Naive thymus-derived CD8-positive, alpha-beta T cell (primary cell): ENCODE measurements at regions not wholly inside any gene's neighbourhood (a gene's known extent, or its start where the extent isn't known, plus 50 kb on each side); places are given as distances from the start of the nearest gene placed in this dataset.

ENCODE experiments used
- ATAC-seq, 2 donors: fragments of 150-1000 bp; cut with Tn5 transposase in 1 of 2; sonication (Bioruptor Pico), chemical (Tn5 transposase) in 1 of 2; 1 replicate in 1 of 2; 2 replicates in 1 of 2; pipeline ENCODE4 v1.10.0; 2021; ENCODE audit warnings: mild to moderate bottlenecking in 2 of 2, moderate library complexity in 2 of 2
- POLR2A ChIA-PET: fragments of 350-600 bp; sonication (Branson Sonifier 250); formaldehyde crosslinking; loops from one replicate; lab custom pipeline; 2021; ENCODE audit warnings: antibody characterized with exemption; lab: Charles Lee
- DNase-seq, 10 donors: peaks; one replicate each; pipeline versions ENCODE4 v3.0.0 to v3.0.0-alpha.2; 2020 to 2022
- H3K27ac Mint-ChIP-seq, 10 donors: one replicate each; pipeline ENCODE4 v1.8.0; 2020 to 2022; ENCODE audit warnings: mild to moderate bottlenecking in 10 of 10, mixed read lengths in 10 of 10, moderate library complexity in 4 of 10, inconsistent platforms in 1 of 10
- H3K27me3 Mint-ChIP-seq, 5 donors: one replicate each; pipeline ENCODE4 v1.8.0; 2021 to 2022; ENCODE audit warnings: mixed read lengths in 5 of 5
- H3K36me3 Mint-ChIP-seq, 3 donors: one replicate each; pipeline ENCODE4 v1.8.0; 2020 to 2022; ENCODE audit warnings: mixed read lengths in 3 of 3, mild to moderate bottlenecking in 2 of 3, inconsistent platforms in 1 of 3
- H3K4me1 Mint-ChIP-seq, 4 donors: one replicate each; pipeline ENCODE4 v1.8.0; 2021 to 2022; ENCODE audit warnings: mixed read lengths in 4 of 4
- H3K4me3 Mint-ChIP-seq, 10 donors: one replicate each; pipeline ENCODE4 v1.8.0; 2020 to 2022; ENCODE audit warnings: mild to moderate bottlenecking in 10 of 10, mixed read lengths in 10 of 10, moderate library complexity in 6 of 10, inconsistent platforms in 1 of 10
- H3K9me3 Mint-ChIP-seq, 9 donors: one replicate each; pipeline ENCODE4 v1.8.0; 2020 to 2022; ENCODE audit warnings: mixed read lengths in 9 of 9, mild to moderate bottlenecking in 3 of 9, inconsistent platforms in 1 of 9, moderate library complexity in 1 of 9

DNA sequence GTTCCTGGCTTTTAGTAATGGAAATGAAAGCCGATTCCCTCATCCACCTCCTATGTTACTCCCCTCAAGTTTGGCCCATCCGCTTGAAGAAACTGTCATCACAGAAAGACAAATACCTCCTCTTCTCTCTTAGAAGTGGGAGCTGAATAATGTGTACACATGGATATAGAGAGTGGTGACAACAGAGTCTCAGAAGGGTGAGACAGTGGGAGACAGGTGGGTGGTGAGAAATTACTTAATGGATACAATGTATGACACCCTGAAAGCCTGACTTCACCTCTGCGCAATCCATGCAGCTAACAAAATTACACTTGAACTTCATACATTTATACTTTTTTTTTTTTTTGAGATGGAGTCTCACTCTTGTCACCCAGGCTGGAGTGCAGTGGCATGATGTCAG lies 217.5 kb downstream of the SKIDA1 start:
- ATAC-seq (no peak), DNase-seq (no peak)
- Mint-ChIP-seq H3K27me3 (peaks cover 0 to 4% (median 1%) of the 10 kb centered on the region in 5 donors), H3K4me3 (no peak overlapping the region), H3K4me1 (no peaks in the 10 kb centered on the region), H3K9me3 (no peaks in the 10 kb centered on the region), H3K27ac (no peak overlapping the region), H3K36me3 (no peaks in the 10 kb centered on the region)
- POLR2A ChIA-PET = no interaction called here

DNA sequence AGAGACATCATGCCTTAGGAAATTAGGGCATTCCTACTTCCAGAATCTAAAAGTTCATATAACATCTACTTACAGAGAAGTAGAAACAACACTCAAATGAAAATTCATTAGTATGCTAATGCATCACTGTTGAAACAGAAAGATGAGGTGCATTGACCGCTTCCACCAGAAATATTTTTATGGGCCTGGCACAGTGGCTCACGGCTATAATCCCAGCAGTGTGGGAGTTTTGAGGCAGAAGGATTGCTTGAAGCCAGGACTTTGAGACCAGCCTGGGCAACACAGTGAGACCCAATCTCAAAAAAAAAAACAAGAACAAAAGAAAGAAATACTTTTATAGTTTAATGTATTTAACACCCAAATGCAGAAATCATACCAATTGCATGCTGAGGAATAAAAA lies 220.9 kb downstream of the SKIDA1 start:
- ATAC-seq = no peak
- Mint-ChIP-seq H3K4me3 (no peak overlapping the region), H3K9me3 (no peaks in the 10 kb centered on the region), H3K36me3 (no peaks in the 10 kb centered on the region), H3K27me3 (peaks cover 0 to 7% (median 2%) of the 10 kb centered on the region in 5 donors), H3K27ac (no peak overlapping the region), H3K4me1 (no peaks in the 10 kb centered on the region)
- DNase-seq = no peak
- POLR2A ChIA-PET = no interaction called here

DNA sequence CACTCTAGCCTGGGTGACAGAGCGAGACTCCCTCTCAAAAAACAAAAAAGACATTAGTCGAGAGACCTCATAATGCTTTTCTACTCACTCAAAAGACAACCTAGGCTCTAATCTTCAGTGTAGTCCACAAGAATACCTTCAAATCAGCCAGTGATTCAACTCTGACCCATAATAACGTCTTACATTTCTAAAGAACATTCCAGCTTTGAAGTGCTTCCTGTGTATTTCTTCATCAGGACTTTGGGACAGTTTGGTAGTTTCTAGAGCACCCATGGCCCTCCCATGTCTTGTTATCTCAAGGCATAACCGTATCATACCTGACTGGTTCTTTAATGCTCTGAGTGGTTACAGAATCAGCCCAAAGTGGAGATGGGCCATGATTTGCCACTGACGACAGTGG lies 221.3 kb downstream of the SKIDA1 start:
- POLR2A ChIA-PET = no interaction called here
- no peaks in the 10 kb centered on the region for H3K4me1 Mint-ChIP-seq
- H3K9me3 Mint-ChIP-seq = no peaks in the 10 kb centered on the region
- no peak overlapping the region for H3K4me3 Mint-ChIP-seq
- no peak overlapping the region for H3K27ac Mint-ChIP-seq
- H3K36me3 Mint-ChIP-seq = no peaks in the 10 kb centered on the region
- H3K27me3 Mint-ChIP-seq = peaks cover 0 to 7% (median 2%) of the 10 kb centered on the region in 5 donors
- DNase-seq (no peak), ATAC-seq (no peak)

DNA sequence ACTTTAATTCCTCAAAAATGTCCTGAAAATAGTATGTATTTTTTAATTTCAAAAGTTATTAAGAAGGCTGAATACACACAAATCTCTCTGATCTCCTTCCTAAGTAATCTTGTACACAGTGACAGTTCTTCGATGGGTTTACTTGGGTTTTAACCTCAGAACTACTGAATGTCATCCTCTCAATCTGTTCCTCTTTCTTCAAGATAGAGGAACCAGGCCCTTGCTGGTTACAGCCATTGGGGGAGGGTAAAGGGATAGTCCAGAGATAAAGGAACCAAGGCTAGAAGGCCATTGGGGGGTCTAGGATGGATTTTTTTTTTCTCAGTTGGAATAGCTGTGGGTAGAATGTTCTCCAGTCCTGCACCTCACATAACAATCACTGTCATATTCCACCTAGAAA lies 224.9 kb downstream of the SKIDA1 start:
- DNase-seq (no peak), ATAC-seq (no peak)
- H3K4me3 Mint-ChIP-seq = no peak overlapping the region
- H3K9me3 Mint-ChIP-seq = no peaks in the 10 kb centered on the region
- H3K27me3 Mint-ChIP-seq = peaks cover 2 to 10% (median 6%) of the 10 kb centered on the region in 5 donors
- H3K36me3 Mint-ChIP-seq = no peaks in the 10 kb centered on the region
- H3K27ac Mint-ChIP-seq = no peak overlapping the region
- POLR2A ChIA-PET = no interaction called here
- H3K4me1 Mint-ChIP-seq = no peaks in the 10 kb centered on the region

DNA sequence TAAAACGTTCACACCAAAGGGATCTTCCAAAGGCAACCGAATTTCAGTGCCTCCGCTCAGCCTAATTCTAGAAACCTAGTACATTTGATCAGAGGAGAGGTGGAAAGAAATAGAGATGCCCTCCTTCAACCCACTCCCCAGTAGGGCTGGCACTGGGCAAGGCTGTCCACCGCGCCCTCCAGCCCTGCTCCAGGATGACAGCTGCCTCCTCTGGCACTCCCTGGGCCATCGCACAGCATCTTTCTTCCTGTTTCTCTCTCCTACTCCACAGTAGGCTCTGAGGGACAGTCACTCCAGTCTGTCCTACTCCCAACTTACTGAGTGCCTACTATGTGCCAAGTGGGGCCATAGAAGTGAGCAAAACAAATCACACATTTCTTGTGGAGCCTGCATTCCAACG lies 226.2 kb downstream of the SKIDA1 start:
- H3K4me1 Mint-ChIP-seq = no peaks in the 10 kb centered on the region
- H3K27me3 Mint-ChIP-seq = peaks cover 4 to 15% (median 8%) of the 10 kb centered on the region in 5 donors
- DNase-seq (no peak), ATAC-seq (no peak)
- H3K4me3 Mint-ChIP-seq = no peak overlapping the region
- POLR2A ChIA-PET = no interaction called here
- H3K27ac Mint-ChIP-seq = peak overlapping the region in 1 of 10 donors; percentile 29
- no peaks in the 10 kb centered on the region for H3K9me3 Mint-ChIP-seq
- H3K36me3 Mint-ChIP-seq = no peaks in the 10 kb centered on the region

DNA sequence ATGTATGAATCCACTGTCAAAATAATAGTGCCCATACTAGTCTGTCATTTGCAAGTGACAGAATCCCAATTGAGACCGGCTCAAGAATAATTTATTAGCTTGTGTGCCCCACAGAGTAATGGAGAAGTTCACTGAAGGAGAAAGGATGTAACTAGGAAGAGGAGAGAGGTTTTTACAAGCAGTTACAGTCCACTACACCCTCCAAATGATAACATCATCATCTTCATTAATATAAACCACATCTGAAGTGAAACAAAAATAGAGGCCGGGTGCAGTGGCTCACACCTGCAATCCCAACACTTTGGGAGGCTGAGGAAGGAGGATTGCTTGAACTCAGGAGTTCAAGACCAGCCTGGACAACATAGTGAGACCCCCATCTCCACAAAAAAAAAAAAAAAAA lies 226.8 kb downstream of the SKIDA1 start:
- no peaks in the 10 kb centered on the region for H3K36me3 Mint-ChIP-seq
- H3K4me3 Mint-ChIP-seq = no peak overlapping the region
- POLR2A ChIA-PET = no interaction called here
- no peaks in the 10 kb centered on the region for H3K9me3 Mint-ChIP-seq
- DNase-seq (no peak), ATAC-seq (no peak)
- H3K27ac Mint-ChIP-seq = no peak overlapping the region
- H3K4me1 Mint-ChIP-seq = no peaks in the 10 kb centered on the region
- H3K27me3 Mint-ChIP-seq = peaks cover 4 to 18% (median 10%) of the 10 kb centered on the region in 5 donors

DNA sequence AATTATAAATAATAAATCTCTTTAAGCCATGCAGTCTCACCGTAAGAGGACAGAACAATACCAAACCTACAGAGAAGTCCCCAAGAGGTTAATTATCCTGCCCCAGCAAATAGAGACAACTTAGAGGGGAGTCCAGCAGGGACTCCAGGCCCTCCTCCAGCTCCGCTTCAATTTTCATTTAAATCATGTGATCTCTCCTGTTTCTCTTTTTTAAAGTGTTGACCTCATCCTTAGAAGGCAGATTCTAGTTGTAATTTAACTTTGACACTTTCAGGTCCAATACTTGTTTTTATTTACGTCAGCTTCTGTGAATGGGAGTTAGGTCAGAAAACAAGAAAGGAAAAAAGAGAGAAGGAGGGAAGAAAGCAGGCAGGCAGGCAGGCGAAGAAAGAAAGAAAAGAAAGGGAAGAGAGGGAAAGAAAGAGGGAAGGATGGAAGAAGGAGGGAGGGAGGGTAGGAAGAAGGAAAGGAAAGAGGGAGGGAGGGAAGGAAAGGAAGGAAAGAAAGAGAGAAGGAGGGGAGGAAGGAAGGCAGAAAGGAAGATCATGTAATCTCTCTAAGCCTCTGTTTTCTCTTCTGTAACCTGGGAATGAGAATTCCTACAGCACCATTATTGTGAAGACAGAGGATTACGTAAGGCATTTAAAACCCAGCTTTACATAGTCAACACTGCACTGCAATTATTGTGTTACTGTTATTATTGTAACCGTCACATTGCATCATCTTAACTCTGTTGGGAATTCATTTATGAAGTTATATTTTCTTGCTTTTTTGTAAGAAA lies 227.7 kb downstream of the SKIDA1 start:
- ATAC-seq (no peak), DNase-seq (no peak)
- no peak overlapping the region for H3K4me3 Mint-ChIP-seq
- no peak overlapping the region for H3K27ac Mint-ChIP-seq
- no peaks in the 10 kb centered on the region for H3K9me3 Mint-ChIP-seq
- POLR2A ChIA-PET = no interaction called here
- H3K36me3 Mint-ChIP-seq = no peaks in the 10 kb centered on the region
- H3K4me1 Mint-ChIP-seq = peaks cover 0 to 4% (median 1%) of the 10 kb centered on the region in 4 donors
- H3K27me3 Mint-ChIP-seq = peaks cover 4 to 24% (median 14%) of the 10 kb centered on the region in 5 donors

DNA sequence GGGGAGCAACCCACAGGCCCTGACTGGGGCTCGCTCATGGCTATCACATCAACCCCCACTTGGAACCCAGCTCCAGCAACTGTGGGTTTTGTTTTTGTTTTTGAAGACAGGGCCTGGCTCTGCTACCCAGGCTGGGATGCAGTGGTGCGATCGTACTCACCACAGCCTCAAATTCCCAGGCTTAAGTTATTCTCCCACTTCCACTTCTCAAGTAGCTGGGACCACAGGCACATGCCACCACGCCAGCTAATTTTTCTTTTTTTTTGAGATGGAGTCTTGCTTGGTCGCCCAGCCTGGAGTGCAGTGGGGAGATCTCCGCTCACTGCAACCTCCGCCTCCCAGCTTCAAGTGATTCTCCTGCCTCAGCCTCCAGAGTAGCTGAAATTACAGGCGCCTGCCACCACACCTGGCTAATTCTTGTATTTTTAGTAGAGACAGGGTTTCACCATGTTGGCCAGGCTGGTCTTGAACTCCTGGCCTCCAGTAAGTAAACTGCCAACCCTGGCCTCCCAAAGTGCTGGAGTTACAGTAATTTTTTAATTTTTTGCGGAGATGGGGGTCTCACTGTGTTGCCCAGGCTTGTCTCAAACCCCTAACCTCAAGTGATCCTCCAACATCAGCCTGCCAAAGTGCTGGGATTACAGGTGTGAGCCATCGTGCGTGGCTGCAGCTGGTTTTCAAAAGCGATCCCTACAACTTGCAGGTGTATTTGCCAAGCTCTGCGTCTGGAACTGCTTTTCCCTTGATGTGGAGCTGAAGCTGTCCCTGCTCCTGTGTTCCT lies 228.7 kb downstream of the SKIDA1 start:
- Mint-ChIP-seq H3K9me3 (no peaks in the 10 kb centered on the region), H3K27ac (no peak overlapping the region), H3K27me3 (peaks cover 4 to 24% (median 14%) of the 10 kb centered on the region in 5 donors), H3K36me3 (no peaks in the 10 kb centered on the region), H3K4me1 (peaks cover 0 to 7% (median 3%) of the 10 kb centered on the region in 4 donors), H3K4me3 (no peak overlapping the region)
- ATAC-seq (no peak), DNase-seq (no peak)
- POLR2A ChIA-PET = no interaction called here

DNA sequence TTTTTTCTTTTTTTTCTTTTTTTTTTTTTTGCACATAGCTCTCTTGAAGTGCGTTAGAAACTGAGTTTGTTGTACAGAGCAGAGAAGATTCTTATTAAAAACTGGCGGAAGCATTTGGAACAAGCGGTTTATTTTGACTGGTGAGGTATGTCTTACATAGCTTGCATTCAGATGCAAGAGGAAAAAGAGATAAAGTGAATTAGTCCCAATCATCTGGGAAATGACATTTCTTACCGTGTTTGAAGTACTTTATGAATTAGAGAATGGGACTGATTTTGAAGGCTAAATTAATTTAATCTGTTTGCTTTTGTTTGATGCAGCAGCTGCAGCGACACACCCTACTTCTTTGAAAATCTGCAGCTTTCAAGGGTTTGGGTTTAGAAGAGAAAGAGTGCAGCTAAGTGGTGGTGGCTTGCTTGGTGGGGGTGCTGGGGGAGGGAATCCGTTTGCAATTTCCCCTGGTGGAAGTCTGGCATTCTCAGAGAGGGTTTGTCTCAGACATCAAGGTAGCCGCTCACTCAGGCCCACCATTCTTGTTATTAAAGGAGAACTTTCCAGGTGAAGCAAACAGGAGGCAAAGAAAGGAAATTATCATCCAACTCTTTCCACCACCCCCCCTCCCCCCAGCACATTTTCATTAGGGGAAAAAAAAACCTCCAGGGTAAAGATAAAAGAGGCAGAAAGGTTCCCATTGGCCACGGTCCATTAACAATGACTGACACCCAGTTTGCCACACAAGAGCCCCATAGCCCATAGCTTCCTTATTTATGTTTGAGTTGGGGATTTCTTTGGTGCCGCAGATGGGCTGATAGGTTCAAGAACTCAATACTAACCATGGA lies 231.7 kb downstream of the SKIDA1 start:
- Mint-ChIP-seq H3K4me1 (peaks cover 0 to 7% (median 3%) of the 10 kb centered on the region in 4 donors), H3K27ac (no peak overlapping the region), H3K27me3 (peaks cover 4 to 35% (median 17%) of the 10 kb centered on the region in 5 donors), H3K36me3 (no peaks in the 10 kb centered on the region), H3K4me3 (no peak overlapping the region), H3K9me3 (no peaks in the 10 kb centered on the region)
- DNase-seq (no peak), ATAC-seq (no peak)
- POLR2A ChIA-PET = no interaction called here

DNA sequence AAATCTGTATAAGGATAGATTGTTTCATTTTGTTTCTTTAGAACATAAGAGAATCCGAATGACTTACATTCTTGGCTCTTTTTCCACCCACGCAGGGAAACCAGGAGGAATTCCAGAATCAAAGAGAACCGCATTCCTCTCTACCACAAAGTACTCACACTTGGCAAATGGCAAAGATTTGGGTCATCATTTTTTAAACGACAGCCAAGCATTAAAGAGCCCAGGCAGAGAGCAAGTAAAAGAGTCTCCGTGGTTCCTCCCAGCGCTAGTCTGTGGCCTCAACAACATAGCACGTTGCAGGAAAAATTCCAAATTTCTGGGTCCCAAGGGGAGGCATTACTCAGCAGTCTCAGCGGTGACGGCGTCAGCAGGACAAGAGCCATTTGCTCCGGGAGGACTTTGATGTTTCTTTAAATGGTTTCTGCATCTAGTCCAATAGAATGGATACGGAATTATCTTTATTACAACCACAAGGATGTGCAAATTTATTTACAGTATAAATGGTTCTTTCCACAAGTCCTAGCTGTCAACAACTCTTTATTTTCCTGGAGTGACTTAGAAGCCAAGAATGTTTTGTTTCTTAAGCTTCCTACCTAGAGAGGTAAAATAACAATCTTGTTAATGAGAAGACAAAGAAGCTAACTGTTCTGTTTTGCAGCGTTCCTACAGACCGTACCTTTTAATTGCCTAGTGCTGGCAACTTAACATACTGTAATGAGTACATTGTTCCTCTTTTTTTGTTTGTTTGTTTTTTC lies 232.5 kb downstream of the SKIDA1 start:
- peak overlapping the region in 6 of 10 donors; percentile 14 to 58 (median 17) for H3K4me3 Mint-ChIP-seq

DNA sequence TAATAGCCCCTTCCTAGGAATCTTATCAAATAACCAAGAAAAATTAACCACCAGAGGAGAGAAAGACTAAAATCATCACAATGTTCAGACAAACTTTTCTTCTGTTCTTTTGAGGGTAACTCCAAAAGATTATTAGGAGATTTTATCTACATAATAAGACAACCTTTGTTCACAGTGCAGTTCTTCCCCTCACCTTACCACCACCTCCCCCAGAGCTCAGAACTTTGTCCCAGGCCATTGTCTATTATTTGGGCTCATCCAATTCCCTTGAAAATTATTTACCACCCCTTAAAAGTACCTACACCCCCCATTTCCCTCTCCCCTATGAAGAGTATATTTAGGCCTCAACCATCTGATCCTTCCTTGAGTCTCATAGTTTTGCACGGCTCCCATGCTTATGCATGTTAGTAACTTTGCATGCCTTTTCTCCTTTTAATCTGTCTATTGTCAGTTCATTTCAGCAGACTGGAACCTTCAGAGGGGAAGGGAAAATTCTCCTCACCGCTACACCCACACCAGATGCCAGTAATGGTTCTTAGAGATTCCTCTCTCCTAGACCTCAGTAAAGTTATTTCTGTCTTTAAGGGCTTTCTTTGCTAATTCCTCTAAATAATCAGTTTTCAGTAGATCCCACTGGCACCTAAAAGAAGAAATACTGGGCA lies 234.9 kb downstream of the SKIDA1 start:
- POLR2A ChIA-PET = no interaction called here
- Mint-ChIP-seq H3K4me3 (no peak overlapping the region), H3K27me3 (peaks cover 3 to 28% (median 10%) of the 10 kb centered on the region in 5 donors), H3K4me1 (peaks cover 0 to 7% (median 3%) of the 10 kb centered on the region in 4 donors), H3K9me3 (no peaks in the 10 kb centered on the region), H3K27ac (no peak overlapping the region), H3K36me3 (no peaks in the 10 kb centered on the region)
- DNase-seq (no peak), ATAC-seq (no peak)

More for the DNA sequence above, 232.5 kb downstream of the SKIDA1 start:
- H3K9me3 Mint-ChIP-seq = no peaks in the 10 kb centered on the region
- POLR2A ChIA-PET = no interaction called here
- no peak for ATAC-seq
- H3K36me3 Mint-ChIP-seq = no peaks in the 10 kb centered on the region
- H3K4me1 Mint-ChIP-seq = peaks cover 0 to 7% (median 3%) of the 10 kb centered on the region in 4 donors
- H3K27ac Mint-ChIP-seq = peak overlapping the region in 1 of 10 donors; percentile 11
- DNase-seq = no peak
- peaks cover 4 to 35% (median 16%) of the 10 kb centered on the region in 5 donors for H3K27me3 Mint-ChIP-seq

DNA sequence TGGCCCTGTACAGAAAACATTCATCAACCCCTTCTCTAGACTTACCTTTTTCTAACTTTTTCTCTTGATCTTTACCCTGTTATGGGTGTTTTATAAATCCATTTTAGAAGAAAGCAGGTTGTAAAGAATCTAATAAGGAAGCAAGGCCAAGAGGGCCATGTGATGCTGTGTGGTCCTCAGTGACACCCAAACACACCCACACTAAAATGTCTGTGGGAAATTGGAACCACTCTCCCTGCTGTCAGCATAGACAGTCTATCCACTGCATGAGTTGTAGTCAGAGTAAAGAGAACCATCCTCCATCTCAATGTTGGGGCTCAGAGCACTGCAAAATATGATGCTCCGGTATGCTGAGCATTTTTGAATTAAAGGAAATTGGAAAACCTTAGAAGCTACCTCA lies 235.5 kb downstream of the SKIDA1 start:
- POLR2A ChIA-PET = no interaction called here
- Mint-ChIP-seq H3K9me3 (no peaks in the 10 kb centered on the region), H3K36me3 (no peaks in the 10 kb centered on the region), H3K27me3 (peaks cover 0 to 28% (median 7%) of the 10 kb centered on the region in 5 donors), H3K4me1 (peaks cover 0 to 7% (median 3%) of the 10 kb centered on the region in 4 donors), H3K27ac (no peak overlapping the region), H3K4me3 (no peak overlapping the region)
- ATAC-seq (no peak), DNase-seq (no peak)
